IPS-20b (cell line): ENCODE measurements at regions not wholly inside any gene's neighbourhood (a gene's known extent, or its start where the extent isn't known, plus 50 kb on each side); places are given as distances from the start of the nearest gene placed in this dataset.
A peak's percentile ranks its signal among the peaks of the same experiment; 100 is the strongest.
"Not testable (repeated sequence)": the region's sequence is repeated elsewhere in the genome, so short reads cannot be mapped to it uniquely, and the experiment has no call there.

Experiments
- H3K27ac ChIP-seq: one replicate; pipeline ENCODE4 v1.5.1; 2013; ENCODE audit warnings: low read length
- H3K27me3 ChIP-seq: 2 replicates; pipeline ENCODE4 v1.6.1; 2013; ENCODE audit warnings: mild to moderate bottlenecking, low read length, inconsistent platforms; ENCODE audit not compliant: insufficient read depth
- H3K36me3 ChIP-seq: 2 replicates; pipeline ENCODE4 v1.6.1; 2013; ENCODE audit warnings: low read depth, mild to moderate bottlenecking, inconsistent platforms, low read length, moderate library complexity; ENCODE audit not compliant: insufficient read depth
- H3K4me1 ChIP-seq: 2 replicates; pipeline ENCODE4 v1.6.1; 2013; ENCODE audit warnings: mild to moderate bottlenecking, control low read depth, inconsistent platforms, low read length, moderate library complexity; ENCODE audit not compliant: insufficient read depth
- H3K4me3 ChIP-seq: 2 replicates; pipeline ENCODE4 v1.5.1; 2013; ENCODE audit warnings: mild to moderate bottlenecking, low read length, inconsistent platforms
- H3K9ac ChIP-seq: 2 replicates; pipeline ENCODE4 v1.6.1; 2013; ENCODE audit warnings: low read depth, mild to moderate bottlenecking, inconsistent platforms, low read length, moderate library complexity
- H3K9me3 ChIP-seq: 2 replicates; pipeline ENCODE4 v1.6.1; 2013; ENCODE audit warnings: mild to moderate bottlenecking, low read depth, low read length, inconsistent platforms; ENCODE audit not compliant: insufficient read depth

GRCh38 chr6:97347111-97347510 lies 64.1 kb upstream of the MMS22L start:
- Histone ChIP-seq H3K36me3 (no peaks in the 10 kb centered on the region), H3K4me1 (peaks cover 11% of the 10 kb centered on the region; the same call in 1 of the 2 replicates)

GRCh38 chr6:97361286-97361685 lies 78.3 kb upstream of the MMS22L start:
- H3K27me3 ChIP-seq = no peaks in the 10 kb centered on the region
- no peaks in the 10 kb centered on the region for H3K36me3 ChIP-seq
- H3K4me1 ChIP-seq = no peaks in the 10 kb centered on the region
- no peak overlapping the region for H3K27ac ChIP-seq
- H3K9ac ChIP-seq = no peak overlapping the region
- H3K4me3 ChIP-seq = no peak overlapping the region
- no peaks in the 10 kb centered on the region for H3K9me3 ChIP-seq

More at GRCh38 chr6:97347111-97347510, 64.1 kb upstream of the MMS22L start:
- Histone ChIP-seq H3K27ac (no peak overlapping the region), H3K27me3 (no peaks in the 10 kb centered on the region), H3K9me3 (no peaks in the 10 kb centered on the region), H3K9ac (no peak overlapping the region), H3K4me3 (no peak overlapping the region)

GRCh38 chr6:97364327-97364726 lies 81.3 kb upstream of the MMS22L start:
- H3K36me3 ChIP-seq = no peaks in the 10 kb centered on the region
- H3K4me1 ChIP-seq = no peaks in the 10 kb centered on the region
- H3K4me3 ChIP-seq = no peak overlapping the region
- H3K9me3 ChIP-seq = no peaks in the 10 kb centered on the region
- H3K27ac ChIP-seq = no peak overlapping the region
- H3K27me3 ChIP-seq = no peaks in the 10 kb centered on the region
- H3K9ac ChIP-seq = no peak overlapping the region

GRCh38 chr6:97382071-97382470 lies 99.1 kb upstream of the MMS22L start:
- not testable (repeated sequence) for H3K4me1 ChIP-seq, H3K27ac ChIP-seq, H3K27me3 ChIP-seq, H3K36me3 ChIP-seq, H3K9me3 ChIP-seq, H3K9ac ChIP-seq, H3K4me3 ChIP-seq

GRCh38 chr6:97392735-97393134 lies 109.7 kb upstream of the MMS22L start:
- Histone ChIP-seq H3K36me3 (no peaks in the 10 kb centered on the region), H3K4me1 (0 out of 2 replicates have a peak, but pooled peaks cover 2% of the 10 kb centered on the region), H3K9me3 (no peaks in the 10 kb centered on the region), H3K4me3 (no peak overlapping the region), H3K9ac (no peak overlapping the region), H3K27me3 (no peaks in the 10 kb centered on the region), H3K27ac (no peak overlapping the region)

- 0 out of 2 replicates have a peak, but pooled peaks cover 2% of the 10 kb centered on the region for H3K4me1 ChIP-seq
- H3K27me3 ChIP-seq = no peaks in the 10 kb centered on the region
- H3K9ac ChIP-seq = no peak overlapping the region
Measured at GRCh38 chr6:97394160-97394748, 111.2 kb upstream of the MMS22L start.

GRCh38 chr6:97396880-97397279 lies 113.9 kb upstream of the MMS22L start:
- no peak overlapping the region for H3K4me3 ChIP-seq
- 0 out of 2 replicates have a peak, but pooled peaks cover 2% of the 10 kb centered on the region for H3K4me1 ChIP-seq
- H3K36me3 ChIP-seq = no peaks in the 10 kb centered on the region
- H3K27me3 ChIP-seq = no peaks in the 10 kb centered on the region
- H3K9ac ChIP-seq = no peak overlapping the region
- no peaks in the 10 kb centered on the region for H3K9me3 ChIP-seq
- H3K27ac ChIP-seq = no peak overlapping the region

More at GRCh38 chr6:97394160-97394748, 111.2 kb upstream of the MMS22L start:
- Histone ChIP-seq H3K9me3 (no peaks in the 10 kb centered on the region), H3K27ac (no peak overlapping the region), H3K36me3 (no peaks in the 10 kb centered on the region), H3K4me3 (no peak overlapping the region)

- H3K9me3 ChIP-seq = no peaks in the 10 kb centered on the region
- no peak overlapping the region for H3K4me3 ChIP-seq
- H3K27me3 ChIP-seq = no peaks in the 10 kb centered on the region
- no peaks in the 10 kb centered on the region for H3K4me1 ChIP-seq
- H3K36me3 ChIP-seq = no peaks in the 10 kb centered on the region
- H3K27ac ChIP-seq = no peak overlapping the region
- H3K9ac ChIP-seq = no peak overlapping the region
Measured at GRCh38 chr6:97399208-97399607, 116.2 kb upstream of the MMS22L start.

GRCh38 chr6:97401533-97401932 lies 118.5 kb upstream of the MMS22L start:
- H3K9me3 ChIP-seq = no peaks in the 10 kb centered on the region
- no peak overlapping the region for H3K27ac ChIP-seq

GRCh38 chr6:97405818-97406409 lies 122.9 kb upstream of the MMS22L start:
- Histone ChIP-seq H3K4me1 (peaks cover 2% of the 10 kb centered on the region; the same call in 1 of the 2 replicates), H3K27me3 (no peaks in the 10 kb centered on the region), H3K9me3 (no peaks in the 10 kb centered on the region), H3K27ac (no peak overlapping the region), H3K9ac (peak overlapping the region; percentile 33; the same call in 1 of the 2 replicates), H3K4me3 (no peak overlapping the region), H3K36me3 (no peaks in the 10 kb centered on the region)

More at GRCh38 chr6:97401533-97401932, 118.5 kb upstream of the MMS22L start:
- H3K36me3 ChIP-seq = no peaks in the 10 kb centered on the region
- H3K4me3 ChIP-seq = no peak overlapping the region
- no peaks in the 10 kb centered on the region for H3K27me3 ChIP-seq
- peaks cover 2% of the 10 kb centered on the region; the same call in 1 of the 2 replicates for H3K4me1 ChIP-seq
- no peak overlapping the region for H3K9ac ChIP-seq

GRCh38 chr6:97406633-97407032 lies 123.6 kb upstream of the MMS22L start:
- no peak overlapping the region for H3K4me3 ChIP-seq
- no peaks in the 10 kb centered on the region for H3K36me3 ChIP-seq
- H3K9ac ChIP-seq = peak overlapping the region; percentile 33; the same call in 1 of the 2 replicates
- peaks cover 2% of the 10 kb centered on the region; the same call in 1 of the 2 replicates for H3K4me1 ChIP-seq
- no peaks in the 10 kb centered on the region for H3K27me3 ChIP-seq
- H3K9me3 ChIP-seq = no peaks in the 10 kb centered on the region
- no peak overlapping the region for H3K27ac ChIP-seq

- Histone ChIP-seq H3K4me3 (0 out of 2 replicates have a peak overlapping the region, but pooled peaks have one; percentile 6), H3K27ac (no peak overlapping the region), H3K27me3 (no peaks in the 10 kb centered on the region), H3K9ac (no peak overlapping the region), H3K36me3 (no peaks in the 10 kb centered on the region), H3K4me1 (peaks cover 7% of the 10 kb centered on the region; the same call in 1 of the 2 replicates), H3K9me3 (no peaks in the 10 kb centered on the region)
Measured at GRCh38 chr6:97411610-97412009, 128.6 kb upstream of the MMS22L start.
